GM12892 (cell line): ENCODE measurements at regions not wholly inside any gene's neighbourhood (a gene's known extent, or its start where the extent isn't known, plus 50 kb on each side); places are given as distances from the start of the nearest gene placed in this dataset.

Source experiments
- DNase-seq: peaks from one replicate; pipeline ENCODE4 v3.0.0; 2011; ENCODE audit not compliant: insufficient read length
- FAIRE-seq: peaks from 2 replicates; lab custom pipeline; 2011; peaks lifted over from hg19 to GRCh38; lab: Jason Lieb, UNC
- POLR2A ChIP-seq: IDR thresholded peaks from 2 replicates; pipeline ENCODE4 v1.6.1; 2011; ENCODE audit warnings: low read depth, low read length, control low read depth
- POLR2AphosphoS5 ChIP-seq: IDR thresholded peaks from 2 replicates; pipeline ENCODE4 v1.6.1; 2011; ENCODE audit warnings: low read depth, low read length, control low read depth
- TAF1 ChIP-seq: IDR thresholded peaks from 2 replicates; pipeline ENCODE4 v1.6.1; 2011; ENCODE audit warnings: low read depth, mild to moderate bottlenecking, control low read depth, low read length, borderline replicate concordance

DNA sequence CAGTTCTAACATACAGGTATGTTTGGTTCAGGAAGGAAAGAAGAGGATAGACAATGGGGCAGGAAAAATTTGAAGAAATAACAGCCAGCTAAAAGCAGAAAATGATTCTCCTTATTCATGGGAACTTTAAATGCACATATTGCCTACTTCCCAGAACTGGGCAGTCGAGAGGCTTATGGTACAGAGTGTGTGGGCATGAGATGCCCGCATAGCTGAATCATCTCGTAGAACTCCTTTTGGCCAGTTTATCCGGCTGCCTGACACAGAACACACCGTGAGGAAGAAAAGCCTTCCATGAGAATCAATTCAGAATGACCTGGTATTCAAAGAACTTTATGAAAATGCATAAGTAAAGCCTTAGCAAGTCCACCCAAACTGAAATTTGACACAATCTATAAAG, 471.6 kb downstream of the SH2D4B start:
- TF ChIP-seq TAF1 (no peak), POLR2A (no peak), POLR2AphosphoS5 (no peak)
- no peak for FAIRE-seq
- DNase-seq: no peak

DNA sequence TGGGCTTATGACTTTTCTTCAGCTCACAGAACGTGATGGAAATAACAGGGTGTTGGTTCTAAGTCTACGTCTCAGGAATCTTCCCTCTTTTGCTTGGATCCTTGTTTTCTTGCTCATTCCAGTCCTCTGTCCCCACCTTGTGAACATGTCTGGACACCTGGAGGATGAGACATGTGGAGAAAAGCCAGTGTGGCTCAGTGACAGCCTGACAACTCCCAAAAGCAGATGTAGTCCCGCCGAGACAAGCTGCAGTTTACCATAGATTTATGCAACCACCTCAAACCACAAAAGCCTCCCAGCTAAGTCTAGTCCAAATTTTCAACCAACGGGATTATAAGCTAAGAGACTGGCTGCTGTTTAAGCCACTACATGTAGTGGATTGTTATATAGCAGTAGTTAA, 476.1 kb downstream of the SH2D4B start:
- DNase-seq: no peak
- TF ChIP-seq TAF1 (no peak), POLR2A (no peak), POLR2AphosphoS5 (no peak)
- FAIRE-seq: peak; percentile 5

DNA sequence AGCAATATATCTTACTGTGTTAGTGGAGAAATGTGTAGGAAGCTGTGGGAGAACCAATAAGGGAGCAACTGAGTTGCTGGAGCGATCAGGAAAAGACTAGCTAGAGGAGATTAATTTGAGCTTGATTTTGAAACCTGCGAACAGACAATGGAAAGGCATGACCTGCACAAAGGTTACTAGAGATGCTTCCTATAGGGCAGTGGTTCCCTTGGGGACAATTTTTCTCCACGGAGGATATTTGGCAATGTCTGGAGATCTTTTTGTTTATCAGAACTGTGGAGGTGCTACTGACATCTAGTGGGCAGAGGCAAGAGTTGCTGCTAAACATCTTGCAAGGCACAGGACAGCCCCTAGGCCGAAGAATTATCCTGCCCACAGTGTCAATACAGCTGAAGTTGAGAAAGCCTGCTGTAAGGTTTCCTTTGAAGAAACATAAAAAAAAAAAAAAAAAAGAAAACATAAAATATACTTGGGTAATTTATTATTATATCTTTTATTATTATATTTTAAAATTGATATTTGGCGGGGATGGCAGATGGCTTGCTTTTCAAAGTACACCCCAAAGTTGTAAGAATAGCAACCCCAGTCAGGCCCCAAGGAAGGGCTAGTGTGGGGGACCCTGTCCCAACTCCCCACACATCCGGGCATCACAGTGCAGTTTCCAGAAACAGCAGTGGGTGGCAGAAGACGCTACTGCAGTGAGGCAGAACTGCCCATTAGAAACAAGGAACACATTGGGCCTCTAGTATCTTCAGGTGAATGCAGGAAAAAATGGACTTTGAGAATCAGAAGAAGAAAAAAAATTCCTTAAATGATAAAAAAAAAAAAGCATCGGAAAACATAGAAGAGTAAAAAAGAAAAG, 481.6 kb downstream of the SH2D4B start:
- DNase-seq: peak; percentile 2
- TF ChIP-seq POLR2A: no peak
- no peak for TF ChIP-seq POLR2AphosphoS5
- TF ChIP-seq TAF1: no peak
- FAIRE-seq: peak; percentile 88

DNA sequence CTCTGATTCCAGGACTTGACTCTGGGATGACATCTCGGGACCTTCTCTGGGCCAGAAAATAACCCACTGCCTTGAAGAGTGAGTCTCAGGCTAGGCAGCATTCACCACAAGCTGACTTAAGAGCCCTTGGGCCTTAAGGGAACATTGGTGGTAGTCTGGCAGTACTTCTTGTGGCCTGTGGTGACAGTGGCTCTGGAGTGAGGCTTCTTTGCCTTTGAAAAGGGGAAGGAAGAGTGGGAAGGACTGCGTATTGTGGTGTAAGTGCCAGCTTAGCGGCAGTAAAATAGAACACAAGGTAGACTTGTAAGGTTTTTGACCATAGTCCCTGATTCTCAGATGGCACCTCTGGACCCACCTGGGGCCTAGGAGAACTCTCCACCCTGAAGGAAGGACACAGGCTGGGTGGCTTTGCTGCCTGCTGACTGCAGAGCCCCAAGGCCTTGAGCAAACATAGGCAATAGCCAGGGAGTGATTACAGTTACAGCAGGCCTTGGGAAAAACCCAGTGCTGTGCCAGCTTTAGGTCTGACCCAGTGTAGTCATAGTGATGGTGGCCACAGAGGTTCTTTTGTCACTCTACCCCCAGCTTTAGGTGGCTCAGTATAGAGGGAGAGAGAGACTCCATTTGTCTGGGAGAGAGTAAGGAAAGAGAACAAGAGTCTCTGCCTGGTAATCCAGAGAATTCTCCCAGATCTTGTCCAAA, 483.9 kb downstream of the SH2D4B start:
- no peak for FAIRE-seq
- DNase-seq: no peak
- TF ChIP-seq POLR2A: no peak
- no peak for TF ChIP-seq TAF1
- no peak for TF ChIP-seq POLR2AphosphoS5

DNA sequence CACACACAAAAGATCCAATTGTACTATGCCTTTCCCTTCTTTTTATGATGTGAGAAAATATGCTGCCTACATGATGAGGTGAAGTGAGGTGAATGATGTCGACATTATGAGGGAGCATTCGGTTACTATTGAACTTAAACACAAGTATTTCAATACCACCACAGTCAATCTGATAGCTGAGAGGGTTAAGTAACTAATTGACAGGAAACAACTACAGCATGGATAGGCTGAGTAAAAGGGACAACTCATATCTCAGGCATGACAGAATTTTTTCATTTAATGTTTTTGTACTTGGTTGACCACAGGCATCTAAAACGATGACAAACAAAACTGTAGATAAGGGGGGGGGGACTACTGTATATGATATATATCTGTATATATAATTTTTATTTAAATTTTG, 488.9 kb downstream of the SH2D4B start:
- FAIRE-seq (no peak), DNase-seq (no peak)
- TF ChIP-seq POLR2A: no peak
- no peak for TF ChIP-seq POLR2AphosphoS5
- TF ChIP-seq TAF1: no peak

DNA sequence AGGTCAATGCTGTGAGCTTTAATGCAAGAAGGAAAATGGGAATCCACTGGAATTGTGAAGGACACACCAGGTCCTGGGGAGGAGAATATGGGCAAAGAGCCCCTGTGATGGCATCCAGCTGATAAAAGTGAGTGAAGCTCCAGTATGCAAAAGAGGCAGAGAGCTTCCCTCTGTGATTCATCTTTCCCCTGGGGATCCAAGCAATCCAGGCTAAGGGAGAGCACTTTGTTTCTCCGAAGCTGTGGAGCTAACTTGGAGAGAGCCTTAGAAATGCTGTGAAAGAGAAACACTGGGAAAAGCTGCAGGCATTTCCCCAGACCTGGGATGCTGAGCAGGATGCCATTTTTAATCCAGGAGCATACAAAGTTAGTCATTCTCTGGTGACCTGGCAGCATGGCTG, 489.5 kb downstream of the SH2D4B start:
- TF ChIP-seq POLR2A (no peak), TAF1 (no peak), POLR2AphosphoS5 (no peak)
- FAIRE-seq (no peak), DNase-seq (no peak)

DNA sequence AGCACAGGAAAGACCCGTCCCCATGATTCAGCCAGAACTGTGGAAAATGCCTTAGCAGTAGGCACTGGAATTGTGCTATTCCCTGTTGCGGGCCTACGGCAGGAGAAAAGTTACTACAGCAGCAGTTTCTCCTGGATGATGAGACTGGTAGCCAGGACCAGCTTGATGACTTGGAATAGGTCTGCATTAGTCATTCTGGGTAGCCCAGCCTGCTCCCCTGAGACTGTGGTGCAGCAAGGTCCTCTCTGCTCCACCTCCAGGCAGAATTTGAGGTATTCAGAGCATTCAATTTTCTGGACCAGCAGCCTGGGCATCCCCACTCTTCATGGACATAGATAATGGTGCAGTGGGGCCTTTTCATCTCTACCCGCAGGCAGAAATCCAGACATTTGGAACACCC, 490.0 kb downstream of the SH2D4B start:
- no peak for TF ChIP-seq POLR2AphosphoS5
- no peak for TF ChIP-seq POLR2A
- TF ChIP-seq TAF1: no peak
- no peak for FAIRE-seq
- no peak for DNase-seq

DNA sequence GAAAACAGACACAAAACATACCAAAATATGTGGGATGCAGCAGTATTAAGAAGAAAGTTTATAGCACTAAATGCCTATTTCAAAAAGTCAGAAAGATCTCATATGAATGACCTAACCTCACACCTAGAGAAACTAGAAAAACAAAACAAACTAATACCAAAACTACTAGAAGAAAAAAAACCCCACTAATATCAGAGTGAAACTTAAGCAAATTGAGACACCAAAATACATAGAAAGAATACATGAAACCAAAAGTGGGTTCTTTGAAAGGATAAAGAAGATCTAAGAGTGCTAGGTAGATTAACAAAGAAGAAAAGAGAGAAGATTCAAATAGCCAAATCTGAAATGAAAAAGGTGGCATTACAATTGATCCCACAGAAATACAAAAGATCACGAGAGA, 494.1 kb downstream of the SH2D4B start:
- no peak for TF ChIP-seq TAF1
- TF ChIP-seq POLR2AphosphoS5: no peak
- no peak for TF ChIP-seq POLR2A
- DNase-seq: no peak
- peak; percentile 38 for FAIRE-seq

DNA sequence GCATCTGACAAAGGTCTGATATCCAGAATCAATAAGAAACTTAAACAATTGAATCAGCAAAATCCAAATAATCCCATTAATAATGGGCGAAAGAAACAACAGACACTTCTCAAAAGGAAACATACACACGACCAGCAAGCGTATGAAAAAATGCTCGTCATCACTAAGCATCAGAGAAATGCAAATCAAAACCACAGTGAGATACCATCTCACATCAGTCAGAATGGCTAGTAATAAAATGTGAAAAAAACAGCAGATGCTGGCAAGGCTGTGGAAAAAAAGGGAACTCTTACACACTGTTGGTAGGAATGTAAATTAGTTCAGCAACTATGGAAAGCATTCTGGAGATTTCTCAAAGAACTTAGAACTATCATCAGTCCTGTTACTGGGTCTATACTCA, 496.7 kb downstream of the SH2D4B start:
- no peak for TF ChIP-seq TAF1
- no peak for TF ChIP-seq POLR2A
- TF ChIP-seq POLR2AphosphoS5: no peak
- DNase-seq (no peak), FAIRE-seq (peak; percentile 73)

DNA sequence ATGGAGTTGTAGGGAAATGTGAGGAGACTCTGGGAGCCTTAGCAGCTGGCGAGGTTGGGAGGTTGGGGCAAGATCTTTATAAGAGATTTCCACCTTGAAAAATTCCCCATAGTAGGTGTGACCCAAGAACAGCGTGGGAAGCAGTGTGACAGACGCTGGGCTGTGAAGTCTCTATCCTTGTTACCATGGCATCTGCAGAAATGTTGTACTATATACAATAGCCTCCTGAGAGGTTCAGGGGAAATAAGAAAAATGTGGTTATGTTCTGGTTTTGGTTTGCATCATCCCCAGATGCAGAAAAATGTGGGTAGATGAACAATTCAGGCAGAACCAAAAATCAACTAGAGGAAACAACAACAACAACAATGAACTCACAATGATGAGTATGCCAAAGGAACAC, 498.6 kb downstream of the SH2D4B start:
- peak; percentile 69 for FAIRE-seq
- TF ChIP-seq POLR2AphosphoS5: no peak
- no peak for TF ChIP-seq POLR2A
- no peak for TF ChIP-seq TAF1
- no peak for DNase-seq

DNA sequence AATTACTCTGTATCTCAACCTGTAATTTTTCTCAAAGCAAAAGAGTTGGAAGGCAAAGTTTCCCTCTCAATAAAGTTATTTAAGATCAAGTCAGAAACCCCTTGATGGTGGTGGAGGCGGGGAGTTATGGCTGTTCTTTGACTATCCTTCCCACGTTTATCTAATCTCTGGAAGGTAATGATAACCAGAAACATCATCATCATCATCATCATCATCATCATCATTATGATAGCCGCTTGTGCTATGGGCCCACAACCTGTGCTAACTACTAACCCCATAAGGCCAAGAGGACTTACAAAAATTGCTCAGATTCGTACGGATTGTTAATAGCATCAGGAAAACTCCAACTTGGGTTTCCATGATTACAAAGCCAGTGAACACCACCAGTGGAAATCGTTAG, 502.3 kb downstream of the SH2D4B start:
- no peak for DNase-seq
- TF ChIP-seq POLR2A: no peak
- no peak for TF ChIP-seq TAF1
- TF ChIP-seq POLR2AphosphoS5: no peak
- no peak for FAIRE-seq

DNA sequence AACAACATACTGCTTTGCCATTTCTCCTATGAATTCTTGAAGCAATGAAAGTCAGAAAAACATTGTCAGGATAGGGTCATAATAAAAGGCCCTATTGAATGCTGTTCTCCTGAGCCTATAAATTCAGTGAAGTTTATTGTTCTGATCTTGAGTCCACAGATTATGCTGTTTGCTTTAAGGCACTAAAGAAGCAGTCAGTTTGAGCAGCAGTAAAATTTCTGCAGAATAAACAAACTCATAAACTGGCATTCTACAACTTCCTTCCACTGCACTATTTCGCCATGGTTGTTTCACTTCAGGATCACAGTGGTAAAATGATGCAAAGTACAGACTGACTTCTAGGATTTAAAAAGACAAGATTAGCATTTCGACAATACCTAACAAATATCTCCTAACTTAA, 503.2 kb downstream of the SH2D4B start:
- DNase-seq: no peak
- FAIRE-seq: no peak
- no peak for TF ChIP-seq TAF1
- no peak for TF ChIP-seq POLR2AphosphoS5
- TF ChIP-seq POLR2A: no peak
